ENCODE measurements at regions not wholly inside any gene's neighbourhood (a gene's known extent, or its start where the extent isn't known, plus 50 kb on each side); places are given as distances from the start of the nearest gene placed in this dataset.

DNA sequence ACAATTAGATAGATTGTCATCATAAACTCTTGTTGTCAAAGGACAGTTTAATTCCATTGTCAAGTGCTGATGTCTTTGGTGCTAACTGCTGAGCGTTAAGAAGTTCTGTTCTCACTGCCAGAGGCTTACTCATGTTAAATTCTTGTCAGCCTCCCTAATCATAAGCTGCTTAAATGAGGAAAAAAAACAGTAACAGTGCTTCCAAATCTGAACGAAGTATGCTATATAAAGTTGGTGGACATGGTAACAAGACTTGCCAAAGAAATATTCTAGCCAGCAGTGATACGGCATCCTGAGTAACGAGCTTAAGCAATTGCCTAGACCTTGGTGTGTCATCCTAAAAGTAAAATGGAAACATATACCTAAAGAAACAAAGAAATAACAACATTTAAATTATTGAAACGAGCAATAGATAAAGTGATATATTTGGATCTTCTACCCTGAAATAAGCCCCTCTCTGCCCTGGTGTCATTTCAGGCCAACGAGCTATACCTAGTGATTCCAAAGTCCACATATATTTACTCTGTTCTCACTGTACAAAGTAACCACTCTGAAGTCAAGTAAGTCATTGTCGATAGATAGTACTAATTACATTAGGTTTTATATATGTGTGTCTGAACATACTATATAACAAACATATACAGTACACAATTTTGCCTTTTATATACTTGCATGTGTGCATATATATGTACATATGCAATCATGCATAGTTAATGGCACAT, 339.7 kb upstream of the HS3ST1 start:
- CTCF ChIA-PET: interaction anchor here (1.0 kb wide), 1 partner anchor 100 kb away, joined by 3 read pairs; no protein-coding TSS in a partner anchor
- BruUV-seq (replicated peaks): no TSS peak

DNA sequence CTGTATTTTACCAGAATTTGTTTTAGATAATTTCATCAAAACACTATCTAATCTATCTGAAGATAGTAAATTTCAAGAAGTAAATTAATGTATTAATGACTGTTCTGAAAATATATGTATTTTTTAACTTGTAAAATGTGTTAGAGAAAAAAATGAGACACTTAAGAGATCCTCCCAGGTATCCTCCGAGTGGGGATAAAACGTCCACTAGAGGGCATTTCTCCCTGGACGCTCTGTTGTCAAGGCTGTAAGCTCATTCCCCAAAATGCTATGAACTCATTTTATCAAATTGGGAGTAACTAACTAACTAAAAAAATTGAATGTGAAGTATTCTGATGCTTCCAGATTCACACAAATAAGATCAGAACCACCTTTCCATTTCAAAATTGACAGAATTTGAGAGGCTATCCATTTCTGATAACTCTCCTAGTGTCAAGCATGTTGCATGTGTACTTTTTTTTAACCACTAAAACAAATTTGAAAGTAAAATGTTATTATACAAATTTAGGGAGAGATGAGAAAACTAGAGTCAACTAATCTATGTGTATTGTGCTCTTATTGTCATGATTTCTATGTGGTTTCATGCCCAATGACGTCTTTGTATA, 337.3 kb upstream of the HS3ST1 start:
- BruUV-seq (replicated peaks): no TSS peak
- Histone ChIP-seq H3K79me2 (ENCODE audit: low read depth) (no peaks in the 10 kb centered on the region), H2AFZ (no peak overlapping the region), H3K9me2 (ENCODE audit: insufficient read depth) (no peaks in the 10 kb centered on the region), H3K4me3 (no peak overlapping the region), H3K9me3 (ENCODE audit: insufficient read depth, low read depth) (no peaks in the 10 kb centered on the region), H3K36me3 (ENCODE audit: low read depth) (no peaks in the 10 kb centered on the region), H3F3A (ENCODE audit: insufficient read depth, low read depth) (no peaks in the 10 kb centered on the region), H3K27ac (no peak overlapping the region), H3K4me2 (no peak overlapping the region), H3K4me1 (replicated peaks; ENCODE audit: insufficient read depth) (no peaks in the 10 kb centered on the region), H3K27me3 (ENCODE audit: insufficient read depth, low read depth) (no peaks in the 10 kb centered on the region), H4K20me1 (ENCODE audit: insufficient read depth) (no peaks in the 10 kb centered on the region)
- POLR2A ChIA-PET (ENCODE audit: unreplicated experiment): no interaction called here
- intact Hi-C loops (cut with micrococcal nuclease; ENCODE audit: unreplicated experiment): no loop called here
- TF ChIP-seq, protein P1, sequence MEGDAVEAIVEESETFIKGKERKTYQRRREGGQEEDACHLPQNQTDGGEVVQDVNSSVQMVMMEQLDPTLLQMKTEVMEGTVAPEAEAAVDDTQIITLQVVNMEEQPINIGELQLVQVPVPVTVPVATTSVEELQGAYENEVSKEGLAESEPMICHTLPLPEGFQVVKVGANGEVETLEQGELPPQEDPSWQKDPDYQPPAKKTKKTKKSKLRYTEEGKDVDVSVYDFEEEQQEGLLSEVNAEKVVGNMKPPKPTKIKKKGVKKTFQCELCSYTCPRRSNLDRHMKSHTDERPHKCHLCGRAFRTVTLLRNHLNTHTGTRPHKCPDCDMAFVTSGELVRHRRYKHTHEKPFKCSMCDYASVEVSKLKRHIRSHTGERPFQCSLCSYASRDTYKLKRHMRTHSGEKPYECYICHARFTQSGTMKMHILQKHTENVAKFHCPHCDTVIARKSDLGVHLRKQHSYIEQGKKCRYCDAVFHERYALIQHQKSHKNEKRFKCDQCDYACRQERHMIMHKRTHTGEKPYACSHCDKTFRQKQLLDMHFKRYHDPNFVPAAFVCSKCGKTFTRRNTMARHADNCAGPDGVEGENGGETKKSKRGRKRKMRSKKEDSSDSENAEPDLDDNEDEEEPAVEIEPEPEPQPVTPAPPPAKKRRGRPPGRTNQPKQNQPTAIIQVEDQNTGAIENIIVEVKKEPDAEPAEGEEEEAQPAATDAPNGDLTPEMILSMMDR (conservative IDR thresholded peaks at IDR 0.05): peak; percentile 70
- TF ChIP-seq EZH2 (IDR thresholded peaks at IDR 0.05; ENCODE audit: low read depth): no peak
- CTCF ChIA-PET: no interaction called here
- DNase-seq: peak; percentile 14 to 37

More for the DNA sequence above, 339.7 kb upstream of the HS3ST1 start:
- no peak overlapping the region for H2AFZ ChIP-seq
- H3K27ac ChIP-seq: no peak overlapping the region
- TF ChIP-seq, protein P1 (conservative IDR thresholded peaks at IDR 0.05): no peak
- TF ChIP-seq EZH2 (IDR thresholded peaks at IDR 0.05; ENCODE audit: low read depth): no peak
- no peaks in the 10 kb centered on the region for H3K36me3 ChIP-seq (ENCODE audit: low read depth)
- POLR2A ChIA-PET (ENCODE audit: unreplicated experiment): interaction anchor here (0.6 kb wide), 1 partner anchor 21 kb away, joined by 3 read pairs; no protein-coding TSS in a partner anchor
- no peaks in the 10 kb centered on the region for H3K9me2 ChIP-seq (ENCODE audit: insufficient read depth)
- H3K4me2 ChIP-seq: no peak overlapping the region
- H4K20me1 ChIP-seq (ENCODE audit: insufficient read depth): no peaks in the 10 kb centered on the region
- no peak overlapping the region for H3K4me3 ChIP-seq
- H3K9me3 ChIP-seq (ENCODE audit: insufficient read depth, low read depth): no peaks in the 10 kb centered on the region
- no peak for DNase-seq
- H3K27me3 ChIP-seq (ENCODE audit: insufficient read depth, low read depth): no peaks in the 10 kb centered on the region
- intact Hi-C loops (cut with micrococcal nuclease; ENCODE audit: unreplicated experiment): no loop called here
- no peaks in the 10 kb centered on the region for H3F3A ChIP-seq (ENCODE audit: insufficient read depth, low read depth)
- H3K4me1 ChIP-seq (replicated peaks; ENCODE audit: insufficient read depth): no peaks in the 10 kb centered on the region
- H3K79me2 ChIP-seq (ENCODE audit: low read depth): no peaks in the 10 kb centered on the region

DNA sequence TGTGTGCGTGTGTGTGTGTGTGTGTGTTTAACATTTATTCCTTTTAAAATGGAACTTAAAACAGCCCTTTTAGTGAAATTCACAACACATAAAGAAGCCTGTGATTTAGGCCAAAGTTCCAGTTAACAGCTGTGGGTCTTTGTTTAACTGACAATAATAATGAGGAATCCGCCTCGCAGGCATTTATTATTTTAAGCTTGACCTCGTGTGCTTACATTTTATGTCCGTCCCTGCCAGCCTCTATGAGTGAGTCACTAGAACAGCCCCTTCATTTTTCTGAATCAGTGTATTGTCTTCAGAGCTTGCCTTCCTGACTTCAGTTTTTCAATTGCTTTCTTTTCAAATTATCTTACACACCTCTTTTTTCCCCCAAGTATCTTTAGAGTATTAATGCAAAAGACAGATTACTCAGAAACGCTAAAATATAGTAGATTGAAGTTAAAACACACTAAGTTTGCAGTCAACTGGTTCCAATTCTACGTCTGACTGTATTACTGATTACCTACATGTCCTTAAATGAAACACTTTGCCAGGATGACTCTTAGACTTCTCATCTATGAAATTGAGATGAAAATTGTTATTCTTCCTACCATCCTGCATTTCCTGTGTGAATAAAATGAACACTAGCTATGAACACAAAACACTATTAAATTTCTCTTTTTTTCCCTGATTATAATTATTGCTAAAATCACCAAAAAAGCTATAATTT, 319.6 kb upstream of the HS3ST1 start:
- ChIA-PET CTCF (no interaction called here), POLR2A (ENCODE audit: unreplicated experiment) (interaction anchor here (0.6 kb wide), 3 partner anchors 20 to 941 kb away, joined by 3 to 6 read pairs (median 3); no protein-coding TSS in a partner anchor)
- Histone ChIP-seq H3K27me3 (ENCODE audit: insufficient read depth, low read depth) (no peaks in the 10 kb centered on the region), H3K9me2 (ENCODE audit: insufficient read depth) (no peaks in the 10 kb centered on the region), H2AFZ (peak overlapping the region; percentile 39; the same call in 1 of the 2 replicates), H3F3A (ENCODE audit: insufficient read depth, low read depth) (no peaks in the 10 kb centered on the region), H3K79me2 (ENCODE audit: low read depth) (no peaks in the 10 kb centered on the region), H3K4me3 (no peak overlapping the region), H4K20me1 (ENCODE audit: insufficient read depth) (no peaks in the 10 kb centered on the region), H3K4me1 (replicated peaks; ENCODE audit: insufficient read depth) (peaks cover 9% of the 10 kb centered on the region; the same call in 1 of the 2 replicates), H3K27ac (0 out of 2 replicates have a peak overlapping the region, but pooled peaks have one; percentile 32), H3K4me2 (peak overlapping the region; percentile 34; the same call in 1 of the 2 replicates), H3K9me3 (ENCODE audit: insufficient read depth, low read depth) (no peaks in the 10 kb centered on the region), H3K36me3 (ENCODE audit: low read depth) (no peaks in the 10 kb centered on the region)
- DNase-seq: peak in 1 of 2 experiments; percentile 6
- BruUV-seq (replicated peaks): no TSS peak
- TF ChIP-seq, protein P1 (conservative IDR thresholded peaks at IDR 0.05): no peak
- TF ChIP-seq EZH2 (IDR thresholded peaks at IDR 0.05; ENCODE audit: low read depth): no peak
- intact Hi-C loops (cut with micrococcal nuclease; ENCODE audit: unreplicated experiment): no loop called here

Data from PC-9 (cell line).